Glutamatergic neuron (in vitro differentiated cells): ENCODE measurements at regions not wholly inside any gene's neighbourhood (a gene's known extent, or its start where the extent isn't known, plus 50 kb on each side); places are given as distances from the start of the nearest gene placed in this dataset.
"Not testable (repeated sequence)": the region's sequence is repeated elsewhere in the genome, so short reads cannot be mapped to it uniquely, and the experiment has no call there.

Source experiments
- DNase-seq: peaks from one replicate; pipeline ENCODE4 v3.0.0; 2022
- H3K27ac Mint-ChIP-seq: one replicate; pipeline ENCODE4 v1.8.0; 2020; ENCODE audit warnings: mild to moderate bottlenecking, mixed read lengths, inconsistent platforms; ENCODE audit not compliant: unreplicated experiment
- H3K27me3 Mint-ChIP-seq: one replicate; pipeline ENCODE4 v1.8.0; 2020; ENCODE audit warnings: mild to moderate bottlenecking, moderate library complexity, mixed read lengths, inconsistent platforms; ENCODE audit not compliant: unreplicated experiment
- H3K36me3 Mint-ChIP-seq: one replicate; pipeline ENCODE4 v1.8.0; 2020; ENCODE audit warnings: mild to moderate bottlenecking, mixed read lengths, inconsistent platforms; ENCODE audit not compliant: unreplicated experiment
- H3K4me1 Mint-ChIP-seq: one replicate; pipeline ENCODE4 v1.8.0; 2020; ENCODE audit warnings: mild to moderate bottlenecking, low read depth, mixed read lengths, inconsistent platforms; ENCODE audit not compliant: unreplicated experiment
- H3K4me3 Mint-ChIP-seq: one replicate; pipeline ENCODE4 v1.8.0; 2020; ENCODE audit warnings: mild to moderate bottlenecking, mixed read lengths, inconsistent platforms; ENCODE audit not compliant: unreplicated experiment
- H3K9me3 Mint-ChIP-seq: one replicate; pipeline ENCODE4 v1.8.0; 2020; ENCODE audit warnings: mild to moderate bottlenecking, moderate library complexity, mixed read lengths, inconsistent platforms; ENCODE audit not compliant: unreplicated experiment
- CTCF ChIP-seq: fragments of 200-600 bp; sonication (generic); IDR thresholded peaks from one replicate; pipeline ENCODE4 v1.5.0; 2021; ENCODE audit not compliant: partially characterized antibody, unreplicated experiment

- H3K4me1 Mint-ChIP-seq: no peaks in the 10 kb centered on the region
- DNase-seq: no peak
- no peaks in the 10 kb centered on the region for H3K36me3 Mint-ChIP-seq
- TF ChIP-seq CTCF: no peak
- H3K9me3 Mint-ChIP-seq: peaks cover 2% of the 10 kb centered on the region
- H3K4me3 Mint-ChIP-seq: no peak overlapping the region
- no peak overlapping the region for H3K27ac Mint-ChIP-seq
- H3K27me3 Mint-ChIP-seq: no peaks in the 10 kb centered on the region
Measured at GRCh38 chr18:11467611-11468010, 141.8 kb upstream of the SLC35G4 start.

GRCh38 chr18:11464129-11464528 is 145.3 kb upstream of the SLC35G4 start:
- no peak for TF ChIP-seq CTCF
- Mint-ChIP-seq H3K4me1 (no peaks in the 10 kb centered on the region), H3K4me3 (no peak overlapping the region), H3K9me3 (peaks cover 2% of the 10 kb centered on the region), H3K27me3 (no peaks in the 10 kb centered on the region), H3K27ac (no peak overlapping the region), H3K36me3 (no peaks in the 10 kb centered on the region)
- DNase-seq: no peak

- H3K27ac Mint-ChIP-seq: no peak overlapping the region
- H3K4me3 Mint-ChIP-seq: no peak overlapping the region
- no peak for TF ChIP-seq CTCF
- no peaks in the 10 kb centered on the region for H3K27me3 Mint-ChIP-seq
- no peaks in the 10 kb centered on the region for H3K9me3 Mint-ChIP-seq
- no peaks in the 10 kb centered on the region for H3K4me1 Mint-ChIP-seq
- no peaks in the 10 kb centered on the region for H3K36me3 Mint-ChIP-seq
- DNase-seq: no peak
Measured at GRCh38 chr18:11458447-11458846, 150.9 kb upstream of the SLC35G4 start.

GRCh38 chr18:11457853-11458252 is 151.5 kb upstream of the SLC35G4 start:
- H3K9me3 Mint-ChIP-seq, H3K27ac Mint-ChIP-seq, H3K4me3 Mint-ChIP-seq, H3K4me1 Mint-ChIP-seq, DNase-seq, H3K36me3 Mint-ChIP-seq, H3K27me3 Mint-ChIP-seq: not testable (repeated sequence)

- no peak for TF ChIP-seq CTCF
- Mint-ChIP-seq H3K27me3 (no peaks in the 10 kb centered on the region), H3K4me3 (no peak overlapping the region), H3K27ac (no peak overlapping the region), H3K9me3 (no peaks in the 10 kb centered on the region), H3K4me1 (no peaks in the 10 kb centered on the region), H3K36me3 (no peaks in the 10 kb centered on the region)
- no peak for DNase-seq
Measured at GRCh38 chr18:11454040-11454439, 155.4 kb upstream of the SLC35G4 start.

- H3K9me3 Mint-ChIP-seq, H3K4me1 Mint-ChIP-seq, H3K4me3 Mint-ChIP-seq, H3K27ac Mint-ChIP-seq, H3K27me3 Mint-ChIP-seq, DNase-seq, H3K36me3 Mint-ChIP-seq: not testable (repeated sequence)
Measured at GRCh38 chr18:11444169-11444568, 165.2 kb upstream of the SLC35G4 start.
